Omental fat pad (tissue), 3 donors: ENCODE measurements at regions not wholly inside any gene's neighbourhood (a gene's known extent, or its start where the extent isn't known, plus 50 kb on each side); places are given as distances from the start of the nearest gene placed in this dataset.

Experiments
- ATAC-seq: fragments of 150-250 bp; one replicate; pipeline ENCODE4 v1.9.1; 2016; ENCODE audit warnings: mild to moderate bottlenecking, moderate library complexity; ENCODE audit not compliant: low FRiP score
- DNase-seq: peaks from one replicate; pipeline ENCODE4 v3.0.0-alpha.2; 2019; ENCODE audit warnings: low spot score
- CTCF ChIP-seq, 3 donors: fragments of 450-650 bp; IDR thresholded peaks; one replicate each; pipeline ENCODE4 v1.5.1; 2016 to 2017; ENCODE audit warnings: antibody characterized with exemption in 3 of 3, mild to moderate bottlenecking in 3 of 3, moderate library complexity in 2 of 3

GRCh38 chr6:145254649-145255401 lies 480.5 kb downstream of the EPM2A start:
- TF ChIP-seq CTCF (IDR thresholded peaks at IDR 0.05), result no peak
- no peak for DNase-seq
- no peak for ATAC-seq

GRCh38 chr6:145257704-145258103 lies 477.6 kb downstream of the EPM2A start:
- ATAC-seq, result no peak
- DNase-seq, result no peak
- no peak for TF ChIP-seq CTCF (IDR thresholded peaks at IDR 0.05)

- no peak for TF ChIP-seq CTCF (IDR thresholded peaks at IDR 0.05)
- ATAC-seq (no peak), DNase-seq (no peak)
Observed at GRCh38 chr6:145258122-145258521, 477.2 kb downstream of the EPM2A start.

GRCh38 chr6:145260484-145261175 lies 474.7 kb downstream of the EPM2A start:
- no peak for ATAC-seq
- no peak for DNase-seq
- TF ChIP-seq CTCF (IDR thresholded peaks at IDR 0.05), result no peak

- DNase-seq (no peak), ATAC-seq (no peak)
- TF ChIP-seq CTCF (IDR thresholded peaks at IDR 0.05), result no peak
Observed at GRCh38 chr6:145261758-145262157, 473.6 kb downstream of the EPM2A start.

GRCh38 chr6:145262771-145263170 lies 472.5 kb downstream of the EPM2A start:
- DNase-seq (no peak), ATAC-seq (no peak)
- no peak for TF ChIP-seq CTCF (IDR thresholded peaks at IDR 0.05)

- DNase-seq, result no peak
- ATAC-seq, result no peak
- no peak for TF ChIP-seq CTCF (IDR thresholded peaks at IDR 0.05)
Observed at GRCh38 chr6:145263778-145264211, 471.5 kb downstream of the EPM2A start.
